ENCODE measurements at regions not wholly inside any gene's neighbourhood (a gene's known extent, or its start where the extent isn't known, plus 50 kb on each side); places are given as distances from the start of the nearest gene placed in this dataset.

DNA sequence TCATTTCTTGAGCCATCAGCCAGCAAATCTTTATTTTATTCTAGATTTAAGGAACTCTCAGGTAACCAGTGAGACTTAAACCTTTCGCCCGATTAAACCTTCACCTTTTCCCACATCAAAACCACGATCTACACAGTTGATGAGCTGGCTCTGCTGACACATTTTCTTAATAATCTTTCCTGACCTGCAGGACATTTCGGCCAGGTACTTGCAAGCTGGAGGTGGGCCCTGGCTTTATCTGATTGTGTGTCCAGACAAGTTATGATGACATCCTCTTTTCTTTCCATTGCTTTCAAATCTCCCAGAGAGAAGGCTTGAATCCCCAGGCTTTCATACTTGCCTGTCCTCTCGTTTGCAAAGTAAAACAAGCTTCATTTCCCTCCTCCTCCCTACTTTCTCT, 144.2 kb downstream of the EFNB2 start:
- DNase-seq (ENCODE audit: insufficient read length, low spot score) (no peak), FAIRE-seq (no peak)
- TF ChIP-seq PAX5 (IDR thresholded peaks at IDR 0.05; ENCODE audit: insufficient read depth, low read length, severe bottlenecking) (no peak), POLR2AphosphoS5 (IDR thresholded peaks at IDR 0.05; ENCODE audit: low read depth, low read length) (no peak), POLR2A (IDR thresholded peaks at IDR 0.05; ENCODE audit: low read depth, low read length) (no peak), TAF1 (IDR thresholded peaks at IDR 0.05; ENCODE audit: low read depth, low read length) (no peak), POU2F2 (IDR thresholded peaks at IDR 0.05; ENCODE audit: low read depth, low read length) (no peak), SPI1 (IDR thresholded peaks at IDR 0.05; ENCODE audit: low read depth, low read length) (no peak)

GRCh38 chr13:106390367-106390766, 145.1 kb downstream of the EFNB2 start:
- TF ChIP-seq PAX5 (IDR thresholded peaks at IDR 0.05; ENCODE audit: insufficient read depth, low read length, severe bottlenecking) (no peak), POU2F2 (IDR thresholded peaks at IDR 0.05; ENCODE audit: low read depth, low read length) (no peak)
- DNase-seq (ENCODE audit: insufficient read length, low spot score) (no peak), FAIRE-seq (no peak)

DNA sequence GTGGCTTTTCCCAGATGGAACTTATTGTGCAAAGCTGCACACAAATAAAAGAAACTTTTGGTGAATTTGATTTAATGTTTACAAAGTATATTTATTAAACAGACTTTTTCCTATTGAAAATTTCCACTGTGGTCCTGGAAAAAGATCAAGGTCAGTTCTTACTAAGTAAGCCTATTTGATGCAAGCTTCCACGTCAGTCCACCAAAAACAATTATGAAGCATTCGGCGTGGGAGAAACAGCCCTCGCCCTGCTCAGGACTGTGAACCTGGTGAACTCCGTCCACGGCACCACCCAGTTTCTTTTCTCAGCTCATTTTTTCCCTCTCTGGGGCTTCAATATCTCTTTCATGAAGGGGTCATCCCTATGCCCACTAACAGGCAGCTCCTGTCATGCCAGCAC, 149.8 kb downstream of the EFNB2 start:
- DNase-seq (ENCODE audit: insufficient read length, low spot score) (no peak), FAIRE-seq (no peak)
- TF ChIP-seq TAF1 (IDR thresholded peaks at IDR 0.05; ENCODE audit: low read depth, low read length) = no peak
- no peak for TF ChIP-seq PAX5 (IDR thresholded peaks at IDR 0.05; ENCODE audit: insufficient read depth, low read length, severe bottlenecking)
- TF ChIP-seq POLR2A (IDR thresholded peaks at IDR 0.05; ENCODE audit: low read depth, low read length) = no peak
- TF ChIP-seq POLR2AphosphoS5 (IDR thresholded peaks at IDR 0.05; ENCODE audit: low read depth, low read length) = no peak
- TF ChIP-seq POU2F2 (IDR thresholded peaks at IDR 0.05; ENCODE audit: low read depth, low read length) = no peak
- no peak for TF ChIP-seq SPI1 (IDR thresholded peaks at IDR 0.05; ENCODE audit: low read depth, low read length)

- FAIRE-seq = no peak
- DNase-seq (ENCODE audit: insufficient read length, low spot score) = no peak
- TF ChIP-seq SPI1 (IDR thresholded peaks at IDR 0.05; ENCODE audit: low read depth, low read length) (no peak), POLR2AphosphoS5 (IDR thresholded peaks at IDR 0.05; ENCODE audit: low read depth, low read length) (no peak), POU2F2 (IDR thresholded peaks at IDR 0.05; ENCODE audit: low read depth, low read length) (no peak), TAF1 (IDR thresholded peaks at IDR 0.05; ENCODE audit: low read depth, low read length) (no peak), PAX5 (IDR thresholded peaks at IDR 0.05; ENCODE audit: insufficient read depth, low read length, severe bottlenecking) (no peak), POLR2A (IDR thresholded peaks at IDR 0.05; ENCODE audit: low read depth, low read length) (no peak)
Measured at GRCh38 chr13:106384516-106384915, 150.9 kb downstream of the EFNB2 start.

DNA sequence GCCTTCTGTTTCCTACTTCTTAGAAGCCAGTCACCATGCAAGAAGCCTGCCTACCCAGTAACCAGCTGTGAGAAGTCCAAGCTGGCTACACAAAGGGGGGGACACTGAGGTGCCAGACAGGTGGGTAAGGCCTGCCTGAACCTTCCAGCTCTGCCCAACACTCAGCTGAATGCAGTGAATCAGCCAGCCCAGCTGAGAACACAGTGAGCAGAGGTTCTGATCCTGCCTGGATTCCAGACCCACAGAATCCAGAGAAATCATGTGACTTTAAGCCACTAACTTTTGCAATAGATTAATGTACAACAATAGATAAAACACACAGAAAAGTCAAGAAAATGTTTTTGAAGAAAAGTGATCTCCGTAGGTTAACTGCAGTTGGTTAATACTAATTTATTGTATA, 151.7 kb downstream of the EFNB2 start:
- DNase-seq (ENCODE audit: insufficient read length, low spot score) = no peak
- no peak for FAIRE-seq
- TF ChIP-seq PAX5 (IDR thresholded peaks at IDR 0.05; ENCODE audit: insufficient read depth, low read length, severe bottlenecking) (no peak), TAF1 (IDR thresholded peaks at IDR 0.05; ENCODE audit: low read depth, low read length) (no peak), POLR2A (IDR thresholded peaks at IDR 0.05; ENCODE audit: low read depth, low read length) (no peak), POU2F2 (IDR thresholded peaks at IDR 0.05; ENCODE audit: low read depth, low read length) (no peak), SPI1 (IDR thresholded peaks at IDR 0.05; ENCODE audit: low read depth, low read length) (no peak), POLR2AphosphoS5 (IDR thresholded peaks at IDR 0.05; ENCODE audit: low read depth, low read length) (no peak)

DNA sequence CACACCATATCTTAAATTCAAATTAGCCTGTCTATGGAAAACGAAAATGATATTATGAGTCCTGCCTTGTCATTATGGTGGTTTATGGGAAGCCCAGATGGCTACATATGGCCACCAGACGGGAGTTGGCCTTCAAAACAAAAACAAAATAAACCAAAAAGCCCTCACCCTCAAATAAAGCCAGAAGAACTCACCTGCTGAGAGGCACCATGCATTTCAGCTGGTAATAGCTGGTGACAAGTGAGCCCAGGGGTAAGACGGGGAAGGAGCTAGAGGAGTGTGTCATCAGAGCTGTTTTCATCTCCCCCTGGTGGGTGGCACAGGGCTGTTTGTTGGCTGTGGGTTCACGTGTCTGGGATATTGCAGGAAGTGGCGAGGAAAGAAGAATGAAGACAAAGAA, 152.9 kb downstream of the EFNB2 start:
- TF ChIP-seq SPI1 (IDR thresholded peaks at IDR 0.05; ENCODE audit: low read depth, low read length) = no peak
- TF ChIP-seq POLR2AphosphoS5 (IDR thresholded peaks at IDR 0.05; ENCODE audit: low read depth, low read length) = no peak
- no peak for TF ChIP-seq POLR2A (IDR thresholded peaks at IDR 0.05; ENCODE audit: low read depth, low read length)
- TF ChIP-seq POU2F2 (IDR thresholded peaks at IDR 0.05; ENCODE audit: low read depth, low read length) = no peak
- no peak for TF ChIP-seq TAF1 (IDR thresholded peaks at IDR 0.05; ENCODE audit: low read depth, low read length)
- TF ChIP-seq PAX5 (IDR thresholded peaks at IDR 0.05; ENCODE audit: insufficient read depth, low read length, severe bottlenecking) = no peak
- no peak for DNase-seq (ENCODE audit: insufficient read length, low spot score)
- FAIRE-seq = no peak

DNA sequence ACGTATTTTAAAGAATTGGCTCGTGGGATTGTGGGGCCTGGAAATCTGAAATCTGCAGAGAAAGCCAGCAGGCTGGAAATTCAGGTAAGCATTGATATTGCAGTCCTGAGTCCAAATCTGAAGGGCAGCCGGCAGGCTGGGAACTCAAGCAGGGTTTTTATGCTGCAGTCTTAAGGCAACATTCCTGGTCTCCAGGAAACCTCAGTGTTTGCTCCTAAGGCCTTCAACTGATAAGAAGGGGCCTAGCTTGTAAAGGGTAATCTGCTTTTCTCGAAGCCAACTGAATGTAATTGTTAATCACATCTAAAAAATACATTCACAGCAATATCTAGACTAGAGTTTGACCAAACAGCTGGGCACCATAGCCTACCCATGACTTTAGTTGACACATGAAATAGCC, 154.4 kb downstream of the EFNB2 start:
- TF ChIP-seq POU2F2 (IDR thresholded peaks at IDR 0.05; ENCODE audit: low read depth, low read length) (no peak), POLR2AphosphoS5 (IDR thresholded peaks at IDR 0.05; ENCODE audit: low read depth, low read length) (no peak), TAF1 (IDR thresholded peaks at IDR 0.05; ENCODE audit: low read depth, low read length) (no peak), POLR2A (IDR thresholded peaks at IDR 0.05; ENCODE audit: low read depth, low read length) (no peak), SPI1 (IDR thresholded peaks at IDR 0.05; ENCODE audit: low read depth, low read length) (no peak), PAX5 (IDR thresholded peaks at IDR 0.05; ENCODE audit: insufficient read depth, low read length, severe bottlenecking) (no peak)
- no peak for FAIRE-seq

DNA sequence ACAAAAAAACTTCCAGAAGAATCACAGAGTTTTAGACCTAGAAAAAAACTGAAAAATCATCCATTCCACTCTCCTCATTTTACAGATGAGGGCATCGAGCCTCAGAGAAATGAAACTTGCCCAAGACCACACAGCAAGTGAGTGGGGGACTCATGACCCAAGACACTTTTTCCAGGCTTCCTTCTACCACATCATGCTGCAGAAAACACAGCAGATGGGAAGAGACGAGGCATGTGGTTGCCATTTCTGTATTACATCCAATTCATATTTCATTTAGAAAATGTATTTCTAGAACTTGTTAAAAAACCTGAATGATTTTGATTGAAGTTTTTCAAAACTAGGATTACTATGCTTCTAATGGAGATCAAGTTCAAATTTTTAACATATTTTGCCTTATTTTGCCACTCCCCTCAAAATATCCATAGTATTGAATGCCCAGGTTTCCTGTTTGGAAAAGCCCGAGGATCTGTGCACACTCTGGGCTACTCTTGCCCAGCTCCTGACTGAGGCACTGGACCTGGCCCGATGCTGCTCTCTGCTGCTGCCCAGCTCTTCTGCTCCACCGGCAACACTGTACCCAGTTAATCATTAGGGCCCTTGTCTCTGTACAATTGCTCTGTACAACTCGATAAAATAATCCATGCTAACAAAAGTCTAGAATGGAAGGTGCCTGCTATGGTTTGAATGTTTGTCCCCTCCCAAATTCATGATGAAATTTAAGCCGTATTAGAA, 157.4 kb downstream of the EFNB2 start:
- TF ChIP-seq PAX5 (IDR thresholded peaks at IDR 0.05; ENCODE audit: insufficient read depth, low read length, severe bottlenecking) (no peak), POU2F2 (IDR thresholded peaks at IDR 0.05; ENCODE audit: low read depth, low read length) (no peak), SPI1 (IDR thresholded peaks at IDR 0.05; ENCODE audit: low read depth, low read length) (no peak), POLR2AphosphoS5 (IDR thresholded peaks at IDR 0.05; ENCODE audit: low read depth, low read length) (no peak), POLR2A (IDR thresholded peaks at IDR 0.05; ENCODE audit: low read depth, low read length) (no peak), TAF1 (IDR thresholded peaks at IDR 0.05; ENCODE audit: low read depth, low read length) (no peak)
- FAIRE-seq = no peak
- DNase-seq (ENCODE audit: insufficient read length, low spot score) = no peak

More for the DNA sequence above, 154.4 kb downstream of the EFNB2 start:
- no peak for DNase-seq (ENCODE audit: insufficient read length, low spot score)

DNA sequence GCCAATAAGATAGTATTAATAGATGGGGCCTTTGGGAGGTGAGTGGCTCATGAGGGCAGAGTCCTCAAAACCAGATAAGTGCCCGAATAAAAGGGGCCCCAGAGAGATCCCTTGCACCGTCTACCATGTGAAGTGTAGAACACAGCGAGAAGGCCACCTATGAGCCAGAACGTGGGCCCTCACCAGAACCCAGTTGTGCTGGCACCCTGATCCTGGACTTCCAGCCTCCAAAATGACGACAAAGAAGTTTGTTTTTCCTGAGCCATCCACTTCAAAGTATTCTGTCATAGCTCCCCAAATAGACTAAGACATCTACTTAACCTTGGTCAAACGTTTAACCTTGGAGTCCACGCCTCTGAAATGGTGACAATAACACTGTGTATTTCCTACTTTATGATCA, 158.1 kb downstream of the EFNB2 start:
- TF ChIP-seq SPI1 (IDR thresholded peaks at IDR 0.05; ENCODE audit: low read depth, low read length) = no peak
- DNase-seq (ENCODE audit: insufficient read length, low spot score) (no peak), FAIRE-seq (no peak)

GRCh38 chr13:106376401-106377112, 158.9 kb downstream of the EFNB2 start:
- no peak for DNase-seq (ENCODE audit: insufficient read length, low spot score)
- no peak for TF ChIP-seq POU2F2 (IDR thresholded peaks at IDR 0.05; ENCODE audit: low read depth, low read length)
- TF ChIP-seq SPI1 (IDR thresholded peaks at IDR 0.05; ENCODE audit: low read depth, low read length) = no peak
- no peak for TF ChIP-seq TAF1 (IDR thresholded peaks at IDR 0.05; ENCODE audit: low read depth, low read length)
- no peak for TF ChIP-seq PAX5 (IDR thresholded peaks at IDR 0.05; ENCODE audit: insufficient read depth, low read length, severe bottlenecking)
- no peak for TF ChIP-seq POLR2AphosphoS5 (IDR thresholded peaks at IDR 0.05; ENCODE audit: low read depth, low read length)
- no peak for TF ChIP-seq POLR2A (IDR thresholded peaks at IDR 0.05; ENCODE audit: low read depth, low read length)
- no peak for FAIRE-seq

Measured in GM12891 (cell line).